Right lobe of liver (tissue), 4 donors: ENCODE measurements at regions not wholly inside any gene's neighbourhood (a gene's known extent, or its start where the extent isn't known, plus 50 kb on each side); places are given as distances from the start of the nearest gene placed in this dataset.

Source experiments
- POLR2A ChIP-seq: fragments of 450-650 bp; IDR thresholded peaks from one replicate; pipeline ENCODE4 v1.6.1; 2017; ENCODE audit warnings: antibody characterized with exemption, mild to moderate bottlenecking
- TF ChIP-seq, protein P1 (sequence below), 4 donors: fragments of 200-600 bp in 3 of 4; fragments of 450-650 bp in 1 of 4; IDR thresholded peaks; one replicate each; pipeline versions ENCODE4 v1.5.1 to v1.8.0; 2016 to 2022; ENCODE audit warnings: antibody characterized with exemption in 4 of 4, mild to moderate bottlenecking in 2 of 4
- donor health status: DM: no; HTN: no; CAD: no.
- donor health status: DM: no; HTN: no; CAD: no.
- donor health status: DM: no; HTN: yes; CAD: no.

- TF ChIP-seq, protein P1, sequence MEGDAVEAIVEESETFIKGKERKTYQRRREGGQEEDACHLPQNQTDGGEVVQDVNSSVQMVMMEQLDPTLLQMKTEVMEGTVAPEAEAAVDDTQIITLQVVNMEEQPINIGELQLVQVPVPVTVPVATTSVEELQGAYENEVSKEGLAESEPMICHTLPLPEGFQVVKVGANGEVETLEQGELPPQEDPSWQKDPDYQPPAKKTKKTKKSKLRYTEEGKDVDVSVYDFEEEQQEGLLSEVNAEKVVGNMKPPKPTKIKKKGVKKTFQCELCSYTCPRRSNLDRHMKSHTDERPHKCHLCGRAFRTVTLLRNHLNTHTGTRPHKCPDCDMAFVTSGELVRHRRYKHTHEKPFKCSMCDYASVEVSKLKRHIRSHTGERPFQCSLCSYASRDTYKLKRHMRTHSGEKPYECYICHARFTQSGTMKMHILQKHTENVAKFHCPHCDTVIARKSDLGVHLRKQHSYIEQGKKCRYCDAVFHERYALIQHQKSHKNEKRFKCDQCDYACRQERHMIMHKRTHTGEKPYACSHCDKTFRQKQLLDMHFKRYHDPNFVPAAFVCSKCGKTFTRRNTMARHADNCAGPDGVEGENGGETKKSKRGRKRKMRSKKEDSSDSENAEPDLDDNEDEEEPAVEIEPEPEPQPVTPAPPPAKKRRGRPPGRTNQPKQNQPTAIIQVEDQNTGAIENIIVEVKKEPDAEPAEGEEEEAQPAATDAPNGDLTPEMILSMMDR (IDR thresholded peaks at IDR 0.05) = no peak
- TF ChIP-seq POLR2A = no peak
Measured at GRCh38 chr6:159427335-159427734, 258.1 kb downstream of the FNDC1 start.
